NCI-H2029 (cell line): ENCODE measurements at regions not wholly inside any gene's neighbourhood (a gene's known extent, or its start where the extent isn't known, plus 50 kb on each side); places are given as distances from the start of the nearest gene placed in this dataset.

Source experiments
- DNase-seq: peaks from one replicate; lab custom pipeline; 2025; lab: John Stamatoyannopoulos, UW

DNA sequence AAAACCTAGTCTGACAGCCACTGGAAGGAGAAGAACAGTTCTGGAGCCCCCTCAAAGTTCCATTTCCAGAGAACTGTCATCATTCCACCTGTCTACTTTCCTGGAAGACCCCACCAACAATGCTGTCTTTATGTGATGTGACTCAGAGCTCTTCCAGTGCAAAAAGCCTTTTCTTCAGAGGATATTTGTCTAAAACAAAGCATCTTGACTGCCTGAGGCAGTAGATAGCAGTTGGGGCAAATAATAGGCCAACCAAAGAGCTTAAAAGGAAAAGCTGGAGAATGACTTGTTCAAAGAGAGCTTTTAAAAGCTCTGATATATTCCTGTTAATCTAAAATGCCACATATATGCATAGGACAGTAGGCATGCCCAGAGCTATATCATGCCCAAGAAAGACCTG lies 62.6 kb downstream of the MIS18A start:
- no peak for DNase-seq

DNA sequence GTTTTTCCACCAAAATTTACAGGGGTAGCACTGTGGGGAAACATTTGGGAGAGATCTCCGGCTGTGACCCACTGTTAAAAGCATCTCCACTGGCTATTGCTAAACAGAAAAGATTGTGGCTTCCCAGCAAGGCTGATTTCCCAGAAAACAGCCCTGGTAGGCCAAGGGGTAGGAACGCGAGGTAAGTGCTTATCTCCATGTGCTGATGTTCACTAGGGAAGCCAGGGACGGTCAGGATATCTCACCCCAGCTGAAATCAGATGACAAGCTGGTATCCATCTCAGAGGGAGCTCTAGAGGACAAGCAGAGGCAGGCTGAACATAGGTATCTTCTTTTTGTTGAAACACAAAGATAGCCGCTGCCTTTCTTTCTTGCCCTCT lies 63.6 kb downstream of the MIS18A start:
- DNase-seq: no peak

DNA sequence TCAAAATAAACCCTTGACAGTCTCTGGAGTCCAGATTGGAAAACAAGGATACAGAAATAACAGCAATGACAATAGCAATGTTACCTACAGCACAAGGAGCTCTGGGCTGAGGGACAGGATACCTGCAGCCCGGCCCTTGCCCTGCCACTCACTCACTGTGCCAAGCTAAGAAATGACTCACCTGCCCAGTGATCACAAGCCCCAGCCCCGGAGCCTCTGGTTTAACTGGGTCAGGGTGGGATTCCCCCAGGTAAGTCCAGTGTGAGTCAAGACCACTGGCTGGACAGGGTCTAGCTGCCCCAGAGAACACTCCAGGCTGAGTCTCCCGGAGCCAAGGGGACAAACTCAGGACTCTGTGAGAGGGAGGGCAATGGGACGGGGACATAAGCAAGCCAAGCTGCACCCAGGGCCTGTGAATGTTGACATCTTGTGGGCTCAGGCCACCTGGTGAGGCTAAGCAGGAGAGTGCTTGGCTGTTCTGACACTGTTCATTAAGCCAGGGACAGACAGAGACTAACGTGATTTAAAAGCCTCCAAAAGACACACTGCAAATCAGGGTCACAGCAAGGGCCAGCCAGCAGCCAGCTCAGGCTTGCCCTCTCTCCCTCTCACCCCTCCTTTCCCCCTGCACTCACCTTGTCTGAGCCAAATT lies 64.1 kb downstream of the MIS18A start:
- no peak for DNase-seq

DNA sequence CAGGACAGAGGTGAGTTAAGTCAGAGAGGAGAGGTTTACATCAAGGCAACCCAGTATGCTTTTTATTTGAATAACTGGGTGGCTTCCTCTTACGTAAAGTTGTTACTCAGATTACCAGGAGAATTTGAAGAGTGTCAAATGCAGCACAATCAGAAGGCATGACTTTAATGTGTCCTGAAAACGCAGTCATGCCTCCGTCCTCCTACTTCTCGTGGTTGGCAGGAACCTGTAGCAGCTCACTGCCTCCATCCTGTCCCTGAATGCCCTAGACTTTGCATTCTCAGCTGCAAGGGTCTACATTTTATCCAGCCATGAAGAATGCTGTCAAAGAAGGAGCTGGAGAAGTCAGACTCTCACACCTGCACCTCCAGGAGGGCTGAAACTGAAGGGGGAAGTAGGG lies 66.7 kb downstream of the MIS18A start:
- DNase-seq: no peak

GRCh38 chr21:32211306-32211705 lies 67.5 kb downstream of the MIS18A start:
- no peak for DNase-seq

GRCh38 chr21:32209580-32209979 lies 69.3 kb downstream of the MIS18A start:
- no peak for DNase-seq

- DNase-seq: no peak
Observed at GRCh38 chr21:32207406-32207716, 71.5 kb downstream of the MIS18A start.

DNA sequence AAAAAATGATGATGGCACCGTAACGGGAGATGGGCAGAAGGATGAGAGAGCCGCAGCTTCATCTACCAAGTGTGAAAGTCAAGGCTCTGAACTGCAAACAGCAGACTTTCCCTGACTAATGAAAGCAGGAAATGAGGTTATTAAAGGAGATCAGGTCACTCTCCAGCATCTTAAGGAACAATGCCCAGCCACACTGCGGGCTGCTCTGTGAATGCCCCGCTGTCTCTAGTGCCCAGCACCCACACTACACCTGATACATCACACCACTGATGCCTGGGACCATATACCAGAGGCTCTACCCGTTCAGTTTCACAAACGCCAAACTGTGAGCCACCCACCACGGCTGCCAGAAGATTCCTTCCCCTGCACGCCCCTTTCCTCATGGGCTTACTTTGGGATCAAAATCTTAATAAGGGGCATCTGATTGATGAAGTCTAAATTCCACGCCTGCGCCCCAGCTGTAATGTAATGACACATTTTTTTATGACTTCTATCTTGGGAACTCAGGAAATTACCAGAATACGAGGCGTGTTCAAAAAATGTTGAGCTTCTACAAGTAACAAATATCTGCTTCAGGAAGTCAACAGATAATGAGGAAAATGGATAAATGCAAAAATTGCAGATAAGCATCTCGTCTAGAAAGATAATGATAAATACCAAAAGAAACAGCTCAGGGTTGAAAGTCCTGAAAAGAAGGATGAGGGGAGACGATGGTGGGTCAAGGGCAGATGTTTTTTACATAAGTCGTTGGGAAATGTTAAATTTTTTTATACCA lies 72.0 kb downstream of the MIS18A start:
- DNase-seq: no peak

- no peak for DNase-seq
Observed at GRCh38 chr21:32203877-32204480, 74.9 kb downstream of the MIS18A start.

- DNase-seq: no peak
Observed at GRCh38 chr21:32200029-32200428, 78.8 kb downstream of the MIS18A start.

- DNase-seq: no peak
Observed at GRCh38 chr21:32198384-32198783, 80.5 kb downstream of the MIS18A start.

DNA sequence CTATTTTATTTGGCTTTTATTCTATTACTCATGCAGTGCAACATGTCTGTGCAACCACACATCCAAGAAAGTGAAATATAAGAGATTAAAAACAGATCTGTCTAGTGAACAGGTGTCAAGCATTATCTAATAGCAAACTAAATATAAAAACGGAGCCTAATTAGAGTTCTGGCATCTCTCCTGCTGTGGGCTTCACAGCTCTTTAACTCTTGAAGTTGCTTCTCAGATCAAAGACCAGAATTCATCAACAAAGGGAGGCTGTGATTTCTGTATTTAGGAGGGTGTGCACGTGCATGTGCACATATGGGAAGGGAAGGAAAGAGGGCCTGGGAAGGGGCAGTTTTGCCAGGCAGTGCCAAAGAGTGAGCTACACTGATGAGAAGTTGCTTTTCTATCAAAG lies 81.0 kb downstream of the MIS18A start:
- DNase-seq: no peak

DNA sequence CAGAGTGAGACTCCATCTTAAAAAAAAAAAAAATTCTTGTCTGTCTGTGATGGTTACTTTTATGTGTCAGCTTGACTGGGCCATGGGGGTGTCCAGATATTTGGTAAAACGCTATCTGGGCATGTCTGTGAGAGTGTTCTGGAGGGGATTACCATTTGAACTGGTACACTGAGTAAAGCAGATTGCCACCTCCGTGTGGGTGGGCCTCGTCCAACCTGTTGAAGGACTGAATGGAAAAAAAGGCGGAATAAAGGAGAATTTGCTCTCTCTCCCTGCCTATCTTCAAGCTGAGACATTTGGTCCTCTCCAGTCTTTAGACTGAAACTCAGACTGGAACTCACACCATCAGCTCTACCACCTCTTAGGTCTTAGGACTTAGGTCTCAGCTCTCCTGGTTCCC lies 82.8 kb downstream of the MIS18A start:
- no peak for DNase-seq

DNA sequence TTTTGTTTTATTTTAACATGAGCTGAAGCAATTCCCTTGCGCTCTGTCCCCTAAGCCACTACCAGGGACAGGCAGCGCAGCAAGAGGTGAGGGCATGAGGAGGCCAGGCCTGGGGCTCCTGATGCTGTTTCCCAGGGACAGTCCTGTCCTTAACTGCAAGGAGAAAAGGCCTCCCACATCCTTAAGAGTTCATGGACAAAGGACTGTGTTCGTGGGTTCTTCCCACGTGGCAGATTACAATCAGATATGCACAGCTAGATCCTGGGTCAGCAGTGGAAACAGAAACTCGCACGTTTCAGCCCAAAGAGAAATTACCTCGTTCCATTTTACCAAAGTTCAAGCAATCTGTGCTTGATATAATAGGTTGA lies 85.8 kb downstream of the MIS18A start:
- no peak for DNase-seq

- no peak for DNase-seq
Observed at GRCh38 chr21:32192291-32193097, 86.4 kb downstream of the MIS18A start.

DNA sequence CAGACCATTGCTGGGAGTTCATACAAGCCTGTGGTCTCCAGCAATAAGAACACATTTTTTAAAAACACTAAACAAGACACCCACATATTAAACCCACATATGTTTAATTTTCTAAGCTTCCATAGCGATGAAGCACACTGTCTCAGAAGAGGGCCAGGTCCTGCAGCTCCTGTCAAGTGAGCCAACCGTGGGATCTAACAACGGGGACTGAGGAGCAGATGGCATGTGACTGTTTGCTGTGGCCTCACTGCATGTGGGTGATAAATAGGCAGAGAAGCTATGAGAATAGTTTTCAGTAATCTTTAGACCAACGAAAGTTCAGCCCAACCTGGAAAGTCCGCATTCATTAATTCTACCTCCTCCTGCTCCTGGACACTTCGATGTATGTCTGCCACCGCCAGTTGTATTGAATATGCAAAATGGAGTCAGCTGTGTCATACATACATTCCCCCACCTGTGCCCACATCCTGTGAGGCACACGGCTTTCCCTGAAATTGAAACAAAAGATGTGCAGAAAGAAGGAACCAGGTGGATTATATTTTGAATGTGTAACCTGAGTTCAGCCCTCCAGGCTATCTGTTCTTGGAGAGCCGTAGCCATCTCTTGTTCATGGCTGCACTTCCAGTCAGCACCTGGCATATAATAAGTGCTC lies 88.2 kb downstream of the MIS18A start:
- no peak for DNase-seq

GRCh38 chr21:32189688-32190483 lies 89.0 kb downstream of the MIS18A start:
- no peak for DNase-seq

- no peak for DNase-seq
Observed at GRCh38 chr21:32186804-32187203, 92.0 kb downstream of the MIS18A start.

DNA sequence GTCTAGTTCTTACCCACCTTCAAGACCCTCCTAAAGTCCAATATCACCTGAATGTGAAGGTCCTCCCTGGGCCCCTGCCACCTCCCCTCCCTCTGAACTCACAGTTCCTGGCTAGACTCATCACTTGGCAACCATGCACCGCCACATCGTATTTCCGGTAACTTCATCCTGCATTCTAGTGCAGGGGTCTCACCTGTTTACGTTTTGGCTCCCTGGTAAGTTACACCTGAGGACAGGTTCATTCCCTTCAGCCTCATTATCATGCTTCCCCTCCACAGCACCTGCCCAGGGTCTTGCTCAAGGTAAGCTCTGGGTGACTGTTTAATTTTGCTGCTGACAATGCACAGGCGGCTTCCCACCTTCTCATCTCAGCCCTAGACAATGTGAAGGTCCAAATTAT lies 93.1 kb downstream of the MIS18A start:
- DNase-seq: no peak

DNA sequence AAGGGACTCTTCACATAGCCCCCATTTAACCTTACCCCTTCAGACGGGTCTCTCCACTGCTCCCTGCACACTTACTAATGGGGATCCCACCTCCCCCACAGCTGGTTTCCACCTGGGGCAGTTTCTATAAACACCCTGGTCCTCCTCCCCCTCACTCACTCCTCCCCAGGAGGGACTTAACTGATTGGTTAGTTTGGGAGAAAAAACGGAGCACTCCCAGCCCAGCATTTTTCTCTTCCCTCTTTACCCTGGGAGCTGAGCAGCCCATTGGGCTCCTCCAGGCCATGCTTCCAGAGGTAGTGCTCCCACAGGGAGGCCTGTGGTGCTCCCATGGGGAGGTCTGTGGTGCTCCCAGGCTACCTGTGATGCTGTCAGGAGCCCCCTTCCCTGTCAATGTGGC lies 93.7 kb downstream of the MIS18A start:
- DNase-seq: no peak

- DNase-seq: no peak
Observed at GRCh38 chr21:32184485-32184884, 94.4 kb downstream of the MIS18A start.

GRCh38 chr21:32184065-32184464 lies 94.8 kb downstream of the MIS18A start:
- DNase-seq: no peak
